ENCODE measurements at regions not wholly inside any gene's neighbourhood (a gene's known extent, or its start where the extent isn't known, plus 50 kb on each side); places are given as distances from the start of the nearest gene placed in this dataset.

DNA sequence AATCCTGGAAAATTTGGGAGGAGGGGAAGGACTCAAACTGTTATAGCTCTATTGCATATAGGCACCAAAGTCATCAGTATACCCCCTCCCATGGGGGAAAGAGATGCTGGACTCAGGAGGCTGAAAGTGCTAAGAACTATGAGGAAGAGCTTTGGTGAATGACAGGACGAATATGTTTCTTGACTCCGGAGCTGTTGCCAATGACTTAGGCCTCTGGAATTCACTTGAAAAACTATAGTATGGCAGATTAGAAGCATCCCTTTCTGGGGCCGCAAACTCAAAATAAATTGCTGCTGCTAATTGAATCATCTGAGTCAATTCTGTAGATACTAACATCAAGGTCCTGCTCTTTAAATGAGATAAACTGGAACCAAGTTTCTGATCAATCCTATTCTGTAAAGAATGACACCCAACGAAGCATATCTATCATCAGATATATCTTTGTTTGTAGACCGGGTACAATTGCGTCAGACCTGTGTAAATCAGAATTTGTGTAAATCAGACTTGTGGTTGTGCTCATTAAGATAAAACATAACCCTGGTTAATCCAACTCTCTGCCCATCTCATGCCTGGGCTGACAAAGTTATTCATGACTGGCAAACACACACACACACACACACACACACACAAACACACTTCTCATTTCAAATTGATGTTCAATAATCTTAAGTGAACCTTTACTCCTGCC lies 1793.8 kb upstream of the PCDH20 start:
- H4K20me1 ChIP-seq (ENCODE audit: insufficient read depth, low read length), result no peaks in the 10 kb centered on the region
- no peak overlapping the region for H3K4me3 ChIP-seq (ENCODE audit: low read length)
- no peak for DNase-seq
- no peaks in the 10 kb centered on the region for H3K4me1 ChIP-seq (ENCODE audit: low read length)
- no peak overlapping the region for H2AFZ ChIP-seq (ENCODE audit: low read length)
- H3K9me3 ChIP-seq (replicated peaks; ENCODE audit: insufficient read depth, low read length), result no peaks in the 10 kb centered on the region
- no peak overlapping the region for H3K27ac ChIP-seq (ENCODE audit: low read length)
- H3K4me2 ChIP-seq (ENCODE audit: low read depth, low read length), result no peak overlapping the region
- H3K9me2 ChIP-seq (replicated peaks; ENCODE audit: insufficient read depth, low read length), result no peaks in the 10 kb centered on the region
- H3K9ac ChIP-seq (ENCODE audit: low read length), result no peak overlapping the region
- no peaks in the 10 kb centered on the region for H3K27me3 ChIP-seq (replicated peaks; ENCODE audit: insufficient read depth, low read length)
- no peaks in the 10 kb centered on the region for H3K36me3 ChIP-seq (replicated peaks; ENCODE audit: insufficient read depth, low read length)
- TF ChIP-seq EZH2 (optimal IDR thresholded peaks at IDR 0.05; ENCODE audit: low read depth, low read length) (no peak), EZH2phosphoT487 (IDR thresholded peaks at IDR 0.05; ENCODE audit: low read length) (no peak)
- TF ChIP-seq, protein P1, sequence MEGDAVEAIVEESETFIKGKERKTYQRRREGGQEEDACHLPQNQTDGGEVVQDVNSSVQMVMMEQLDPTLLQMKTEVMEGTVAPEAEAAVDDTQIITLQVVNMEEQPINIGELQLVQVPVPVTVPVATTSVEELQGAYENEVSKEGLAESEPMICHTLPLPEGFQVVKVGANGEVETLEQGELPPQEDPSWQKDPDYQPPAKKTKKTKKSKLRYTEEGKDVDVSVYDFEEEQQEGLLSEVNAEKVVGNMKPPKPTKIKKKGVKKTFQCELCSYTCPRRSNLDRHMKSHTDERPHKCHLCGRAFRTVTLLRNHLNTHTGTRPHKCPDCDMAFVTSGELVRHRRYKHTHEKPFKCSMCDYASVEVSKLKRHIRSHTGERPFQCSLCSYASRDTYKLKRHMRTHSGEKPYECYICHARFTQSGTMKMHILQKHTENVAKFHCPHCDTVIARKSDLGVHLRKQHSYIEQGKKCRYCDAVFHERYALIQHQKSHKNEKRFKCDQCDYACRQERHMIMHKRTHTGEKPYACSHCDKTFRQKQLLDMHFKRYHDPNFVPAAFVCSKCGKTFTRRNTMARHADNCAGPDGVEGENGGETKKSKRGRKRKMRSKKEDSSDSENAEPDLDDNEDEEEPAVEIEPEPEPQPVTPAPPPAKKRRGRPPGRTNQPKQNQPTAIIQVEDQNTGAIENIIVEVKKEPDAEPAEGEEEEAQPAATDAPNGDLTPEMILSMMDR (IDR thresholded peaks at IDR 0.05; ENCODE audit: low read length), result no peak
- H3K79me2 ChIP-seq (ENCODE audit: low read length), result no peaks in the 10 kb centered on the region
- no peaks in the 10 kb centered on the region for H3F3A ChIP-seq (ENCODE audit: insufficient read depth, low read length)

DNA sequence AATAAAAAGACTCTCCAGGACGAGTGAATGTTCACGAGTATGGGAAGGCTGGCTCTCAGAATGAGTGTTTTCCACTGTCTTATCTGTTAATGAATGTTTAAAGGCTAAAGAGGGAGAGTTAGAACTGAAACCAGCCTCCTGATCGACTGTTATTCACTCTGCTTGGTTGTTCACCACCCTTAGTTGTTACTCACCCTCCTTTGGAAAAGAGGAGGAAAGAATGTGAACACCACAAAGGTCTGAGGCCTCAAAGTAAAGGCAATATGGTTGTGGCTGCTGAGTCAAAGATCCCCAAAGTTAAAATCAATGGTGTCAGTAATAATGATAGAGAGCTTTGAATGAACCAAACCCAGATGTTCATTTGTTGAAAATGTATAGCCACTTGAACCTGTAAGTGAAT lies 1793.2 kb upstream of the PCDH20 start:
- H3F3A ChIP-seq (ENCODE audit: insufficient read depth, low read length), result no peaks in the 10 kb centered on the region
- no peak for DNase-seq
- H3K36me3 ChIP-seq (replicated peaks; ENCODE audit: insufficient read depth, low read length), result no peaks in the 10 kb centered on the region
- TF ChIP-seq, protein P1 (IDR thresholded peaks at IDR 0.05; ENCODE audit: low read length), result no peak
- TF ChIP-seq EZH2phosphoT487 (IDR thresholded peaks at IDR 0.05; ENCODE audit: low read length), result no peak
- no peak for TF ChIP-seq EZH2 (optimal IDR thresholded peaks at IDR 0.05; ENCODE audit: low read depth, low read length)
- no peak overlapping the region for H3K27ac ChIP-seq (ENCODE audit: low read length)
- H3K27me3 ChIP-seq (replicated peaks; ENCODE audit: insufficient read depth, low read length), result no peaks in the 10 kb centered on the region
- H3K4me3 ChIP-seq (ENCODE audit: low read length), result no peak overlapping the region
- H3K9me3 ChIP-seq (replicated peaks; ENCODE audit: insufficient read depth, low read length), result no peaks in the 10 kb centered on the region
- H3K9ac ChIP-seq (ENCODE audit: low read length), result no peak overlapping the region
- no peaks in the 10 kb centered on the region for H3K9me2 ChIP-seq (replicated peaks; ENCODE audit: insufficient read depth, low read length)
- H2AFZ ChIP-seq (ENCODE audit: low read length), result no peak overlapping the region
- H4K20me1 ChIP-seq (ENCODE audit: insufficient read depth, low read length), result no peaks in the 10 kb centered on the region
- H3K4me1 ChIP-seq (ENCODE audit: low read length), result no peaks in the 10 kb centered on the region
- no peaks in the 10 kb centered on the region for H3K79me2 ChIP-seq (ENCODE audit: low read length)
- no peak overlapping the region for H3K4me2 ChIP-seq (ENCODE audit: low read depth, low read length)

DNA sequence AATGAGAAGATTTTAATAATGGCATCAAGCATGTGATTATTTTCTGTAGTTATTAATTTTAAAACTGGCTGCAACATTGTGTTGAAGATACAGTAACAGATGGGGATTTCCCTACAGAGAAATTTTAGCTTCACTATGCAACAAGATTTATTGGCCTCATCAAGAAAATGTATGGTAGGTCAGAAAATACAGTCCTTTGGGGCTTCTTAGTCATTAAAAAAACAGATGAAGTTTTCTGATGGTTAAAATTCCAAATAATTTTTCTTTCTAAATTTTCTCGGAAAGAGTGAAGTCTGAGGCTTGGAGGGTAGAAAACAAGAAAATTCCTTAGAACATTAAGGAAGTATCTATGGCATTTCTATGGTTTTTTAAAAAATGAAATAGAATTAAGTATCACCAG lies 1790.8 kb upstream of the PCDH20 start:
- Histone ChIP-seq H3K4me1 (ENCODE audit: low read length) (no peaks in the 10 kb centered on the region), H3K4me2 (ENCODE audit: low read depth, low read length) (no peak overlapping the region), H3K9me2 (replicated peaks; ENCODE audit: insufficient read depth, low read length) (no peaks in the 10 kb centered on the region), H3K27ac (ENCODE audit: low read length) (no peak overlapping the region), H4K20me1 (ENCODE audit: insufficient read depth, low read length) (no peaks in the 10 kb centered on the region), H3K9ac (ENCODE audit: low read length) (no peak overlapping the region), H3K4me3 (ENCODE audit: low read length) (no peak overlapping the region), H3K36me3 (replicated peaks; ENCODE audit: insufficient read depth, low read length) (no peaks in the 10 kb centered on the region), H3K79me2 (ENCODE audit: low read length) (no peaks in the 10 kb centered on the region), H3K27me3 (replicated peaks; ENCODE audit: insufficient read depth, low read length) (no peaks in the 10 kb centered on the region), H3F3A (ENCODE audit: insufficient read depth, low read length) (no peaks in the 10 kb centered on the region), H3K9me3 (replicated peaks; ENCODE audit: insufficient read depth, low read length) (no peaks in the 10 kb centered on the region), H2AFZ (ENCODE audit: low read length) (no peak overlapping the region)
- TF ChIP-seq EZH2 (optimal IDR thresholded peaks at IDR 0.05; ENCODE audit: low read depth, low read length) (no peak), EZH2phosphoT487 (IDR thresholded peaks at IDR 0.05; ENCODE audit: low read length) (no peak)
- TF ChIP-seq, protein P1 (IDR thresholded peaks at IDR 0.05; ENCODE audit: low read length), result no peak
- no peak for DNase-seq

All from MM.1S (cell line).